HCT116 (cell line): ENCODE measurements at regions not wholly inside any gene's neighbourhood (a gene's known extent, or its start where the extent isn't known, plus 50 kb on each side); places are given as distances from the start of the nearest gene placed in this dataset.

Source experiments
- ATAC-seq: fragments of 200-7000 bp; cut with Tn5 transposase; 2 replicates; pipeline ENCODE4 v1.9.1; 2020; ENCODE audit warnings: mild to moderate bottlenecking, moderate library complexity
- BruUV-seq: library from RNA; stranded (reverse); fragments of 400-500 nt; replicated peaks from 2 replicates; lab custom pipeline; 2021; lab: Mats Ljungman, UMichigan
- CTCF ChIA-PET: fragments of 300-600 bp; sonication (Branson Sonifier 250); formaldehyde crosslinking; loops from one replicate; lab custom pipeline; 2021; ENCODE audit warnings: antibody characterized with exemption; lab: Charles Lee
- POLR2A ChIA-PET: fragments of 300-600, 350-600 bp; sonication (Branson Sonifier 250); formaldehyde crosslinking; loops from one replicate; lab custom pipeline; 2021; ENCODE audit warnings: antibody characterized with exemption; lab: Charles Lee
- RAD21 ChIA-PET, 2 experiments: fragments of 300-600 bp; sonication (Branson Sonifier 250); formaldehyde crosslinking; loops; one replicate each; lab custom pipeline; 2023; ENCODE audit warnings: low total read pairs in 2 of 2; ENCODE audit not compliant: uncharacterized antibody in 2 of 2, unreplicated experiment in 2 of 2, low non-redundant PET in 1 of 2; lab: Charles Lee
- DNase-seq: peaks from one replicate; pipeline ENCODE4 v3.0.0-alpha.2; 2010; ENCODE audit warnings: low read depth, low spot score
- H2AFZ ChIP-seq: fragments of 200-600 bp; shearing (Covaris generic), sonication (generic); 2 replicates; pipeline ENCODE4 v1.6.1; 2017; ENCODE audit warnings: low read depth, mixed run types, mixed read lengths, antibody characterized with exemption, low read length; ENCODE audit not compliant: poor library complexity, severe bottlenecking
- H3K27ac ChIP-seq: 2 replicates; pipeline ENCODE4 v1.5.1; 2012; ENCODE audit warnings: low read depth, low read length
- H3K27me3 ChIP-seq: fragments of 200-600 bp; sonication (generic); 2 replicates; pipeline ENCODE4 v1.6.1; 2016; ENCODE audit warnings: mixed run types, low read length, mixed read lengths; ENCODE audit not compliant: insufficient read depth
- H3K36me3 ChIP-seq, 2 experiments: fragments of 200-500 bp in 1 of 2; fragments of 200-600 bp in 1 of 2; sonication (Bioruptor generic) in 1 of 2; sonication (generic) in 1 of 2; 2 replicates each; pipeline versions ENCODE4 v1.5.1 to v1.6.1; 2014 to 2016; ENCODE audit warnings: low read length in 2 of 2, inconsistent platforms in 1 of 2, mixed read lengths in 1 of 2, mixed run types in 1 of 2; ENCODE audit not compliant: insufficient read depth in 2 of 2, control insufficient read depth in 1 of 2
- H3K4me1 ChIP-seq, 2 experiments: fragments of 200-600 bp in 1 of 2; sonication (generic) in 1 of 2; 2 replicates each; pipeline versions ENCODE4 v1.5.1 to v1.6.1; 2012 to 2017; ENCODE audit warnings: low read length in 2 of 2, inconsistent platforms in 1 of 2, mild to moderate bottlenecking in 1 of 2, mixed read lengths in 1 of 2, mixed run types in 1 of 2, moderate library complexity in 1 of 2; ENCODE audit not compliant: insufficient read depth in 2 of 2, control insufficient read depth in 1 of 2
- H3K4me2 ChIP-seq: fragments of 200-600 bp; sonication (generic); 2 replicates; pipeline ENCODE4 v1.6.1; 2017; ENCODE audit warnings: mixed run types, low read length, mixed read lengths
- H3K4me3 ChIP-seq, 2 experiments: fragments of 200-600 bp in 1 of 2; sonication (generic) in 1 of 2; replicated peaks in 1 of 2; 2 replicates each; pipeline ENCODE4 v1.5.1; 2011 to 2016; ENCODE audit warnings: low read length in 2 of 2, control low read depth in 1 of 2, low read depth in 1 of 2, mild to moderate bottlenecking in 1 of 2, mixed read lengths in 1 of 2, mixed run types in 1 of 2
- H3K79me2 ChIP-seq: fragments of 200-600 bp; sonication (generic); 2 replicates; pipeline ENCODE4 v1.6.1; 2017; ENCODE audit warnings: mild to moderate bottlenecking, mixed run types, low read length, moderate library complexity, mixed read lengths; ENCODE audit not compliant: insufficient read depth
- H3K9ac ChIP-seq: fragments of 200-600 bp; sonication (generic); 2 replicates; pipeline ENCODE4 v1.6.1; 2016; ENCODE audit warnings: low read length, mixed read lengths
- H3K9me2 ChIP-seq: fragments of 200-600 bp; sonication (generic), shearing (Covaris generic); 2 replicates; pipeline ENCODE4 v1.6.1; 2017; ENCODE audit warnings: mixed run types, mild to moderate bottlenecking, moderate library complexity; ENCODE audit not compliant: insufficient read depth
- H3K9me3 ChIP-seq, 2 experiments: fragments of 200-500 bp in 1 of 2; fragments of 200-600 bp in 1 of 2; sonication (Bioruptor generic) in 1 of 2; sonication (generic) in 1 of 2; 2 replicates each; pipeline ENCODE4 v1.6.1; 2014 to 2017; ENCODE audit warnings: low read length in 2 of 2, mixed read lengths in 2 of 2, inconsistent platforms in 1 of 2, low read depth in 1 of 2, mild to moderate bottlenecking in 1 of 2, mixed run types in 1 of 2, moderate library complexity in 1 of 2; ENCODE audit not compliant: control insufficient read depth in 1 of 2, insufficient read depth in 1 of 2
- H4K20me1 ChIP-seq: fragments of 200-600 bp; sonication (generic), shearing (Covaris generic); 2 replicates; pipeline ENCODE4 v1.6.1; 2017; ENCODE audit warnings: mixed run types, mild to moderate bottlenecking, moderate library complexity; ENCODE audit not compliant: insufficient read depth
- CEBPB ChIP-seq: IDR thresholded peaks from 2 replicates; pipeline ENCODE4 v1.6.1; 2012; ENCODE audit warnings: low read depth
- CTCF ChIP-seq, 3 experiments: fragments of 200-600 bp in 1 of 3; sonication (generic) in 1 of 3; IDR thresholded peaks in 2 of 3; conservative IDR thresholded peaks in 1 of 3; 2 replicates each; pipeline ENCODE4 v1.5.1; 2012 to 2017; ENCODE audit warnings: low read depth in 2 of 3, low read length in 2 of 3, antibody characterized with exemption in 1 of 3, borderline replicate concordance in 1 of 3, control low read depth in 1 of 3, mild to moderate bottlenecking in 1 of 3, mixed read lengths in 1 of 3, mixed run types in 1 of 3, moderate library complexity in 1 of 3; ENCODE audit not compliant: insufficient read depth in 1 of 3
- EGR1 ChIP-seq: IDR thresholded peaks from 2 replicates; pipeline ENCODE4 v1.6.1; 2012; ENCODE audit warnings: low read depth
- EZH2 ChIP-seq: fragments of 200-600 bp; sonication (generic); IDR thresholded peaks from 2 replicates; pipeline ENCODE4 v1.6.1; 2017; ENCODE audit warnings: antibody characterized with exemption, mixed run types
- FOSL1 ChIP-seq: IDR thresholded peaks from 2 replicates; pipeline ENCODE4 v1.6.1; 2012; ENCODE audit warnings: low read depth
- JUND ChIP-seq: IDR thresholded peaks from 2 replicates; pipeline ENCODE4 v1.6.1; 2012
- RAD21 ChIP-seq: IDR thresholded peaks from 2 replicates; pipeline ENCODE4 v1.6.1; 2012; ENCODE audit warnings: low read depth, mild to moderate bottlenecking
- SP1 ChIP-seq: IDR thresholded peaks from 2 replicates; pipeline ENCODE4 v1.6.1; 2012; ENCODE audit warnings: low read depth
- TCF7L2 ChIP-seq: IDR thresholded peaks from 2 replicates; pipeline ENCODE4 v1.7.0; 2011; ENCODE audit warnings: borderline replicate concordance, inconsistent platforms; ENCODE audit not compliant: insufficient read depth, insufficient read length; ENCODE audit errors: extremely low read depth
- YY1 ChIP-seq: IDR thresholded peaks from 2 replicates; pipeline ENCODE4 v1.6.1; 2011; ENCODE audit warnings: low read length, low read depth, moderate library complexity, mild to moderate bottlenecking; ENCODE audit not compliant: insufficient replicate concordance; ENCODE audit errors: extremely low read depth
- ZBTB33 ChIP-seq: IDR thresholded peaks from 2 replicates; pipeline ENCODE4 v1.6.1; 2011; ENCODE audit warnings: mild to moderate bottlenecking, low read length, moderate library complexity; ENCODE audit not compliant: insufficient replicate concordance; ENCODE audit errors: extremely low read depth
- ZFX ChIP-seq: fragments of 450-650 bp; IDR thresholded peaks from 2 replicates; pipeline ENCODE4 v1.6.1; 2017
- intact Hi-C: fragments of 100-400 bp; cut with micrococcal nuclease; formaldehyde crosslinking; loops from 2 replicates; pipeline ENCODE4 v1.10.0; 2022

GRCh38 chr14:53779301-53779700 lies 177.3 kb downstream of the BMP4 start:
- Histone ChIP-seq H3K9me2 (no peaks in the 10 kb centered on the region), H3K4me1 (no peaks in the 10 kb centered on the region), H3K27ac (no peak overlapping the region), H3K36me3 (no peaks in the 10 kb centered on the region), H3K9me3 (no peaks in the 10 kb centered on the region), H4K20me1 (no peaks in the 10 kb centered on the region), H3K9ac (no peak overlapping the region), H2AFZ (no peak overlapping the region), H3K79me2 (no peaks in the 10 kb centered on the region; the same call in 1 of the 2 replicates), H3K4me3 (no peak overlapping the region), H3K4me2 (no peak overlapping the region), H3K27me3 (no peaks in the 10 kb centered on the region)
- ChIA-PET POLR2A (no interaction called here), CTCF (no interaction called here), RAD21 (no interaction called here)
- TF ChIP-seq FOSL1: no peak
- no peak for TF ChIP-seq SP1
- TF ChIP-seq JUND: no peak
- no peak for TF ChIP-seq ZBTB33
- no peak for TF ChIP-seq YY1
- TF ChIP-seq TCF7L2: no peak
- no peak for TF ChIP-seq EZH2
- TF ChIP-seq CEBPB: no peak
- TF ChIP-seq EGR1: no peak
- TF ChIP-seq RAD21: no peak
- no peak for TF ChIP-seq ZFX
- no peak for TF ChIP-seq CTCF (IDR thresholded peaks at IDR 0.05 in 2 of 3, conservative IDR thresholded peaks at IDR 0.05 in 1 of 3; ENCODE audit: borderline replicate concordance in 1 of 3, insufficient read depth in 1 of 3, low read depth in 2 of 3, low read length in 2 of 3)
- BruUV-seq: no TSS peak
- ATAC-seq (no peak), DNase-seq (no peak)
- intact Hi-C loops: no loop called here
